ENCODE measurements at regions not wholly inside any gene's neighbourhood (a gene's known extent, or its start where the extent isn't known, plus 50 kb on each side); places are given as distances from the start of the nearest gene placed in this dataset.

DNA sequence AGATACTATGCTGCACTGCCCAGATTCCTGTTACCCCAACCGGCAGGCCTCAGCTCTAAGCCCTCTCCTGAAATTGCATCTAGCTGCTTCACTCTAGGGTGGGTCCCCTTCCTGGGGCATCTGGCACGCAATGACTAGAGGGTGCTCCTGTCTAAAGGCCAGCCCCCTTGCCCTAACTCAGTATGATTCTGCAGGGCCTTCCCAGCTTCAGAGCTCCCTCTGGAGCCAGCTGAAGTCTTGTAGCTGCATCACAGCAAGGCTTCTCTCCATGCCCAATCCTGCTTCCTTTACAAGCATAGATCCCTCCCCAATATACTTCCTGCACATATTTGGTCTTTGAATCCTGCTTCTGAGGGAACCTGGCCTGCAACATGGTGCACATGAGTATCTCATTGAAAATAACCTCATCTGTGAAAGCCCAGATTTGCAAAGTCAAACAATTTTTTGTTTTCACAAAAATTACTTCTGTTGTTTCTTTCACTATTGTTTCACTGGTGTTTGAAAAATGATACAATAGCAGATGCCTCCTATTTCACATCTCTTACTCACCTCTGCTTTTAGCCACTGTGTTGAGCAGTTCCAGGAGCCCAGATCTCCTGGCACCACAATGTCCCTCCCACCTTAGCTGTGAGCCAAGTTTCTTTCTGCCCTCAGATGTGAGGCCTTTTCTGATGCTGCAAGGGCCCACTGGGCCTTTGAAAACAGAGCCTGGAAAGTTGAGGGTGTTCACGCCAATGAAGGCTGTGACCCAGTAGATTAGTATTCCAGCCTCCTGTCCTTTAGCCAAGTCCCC lies 169.5 kb upstream of the EGLN3 start:
- no peak for DNase-seq

DNA sequence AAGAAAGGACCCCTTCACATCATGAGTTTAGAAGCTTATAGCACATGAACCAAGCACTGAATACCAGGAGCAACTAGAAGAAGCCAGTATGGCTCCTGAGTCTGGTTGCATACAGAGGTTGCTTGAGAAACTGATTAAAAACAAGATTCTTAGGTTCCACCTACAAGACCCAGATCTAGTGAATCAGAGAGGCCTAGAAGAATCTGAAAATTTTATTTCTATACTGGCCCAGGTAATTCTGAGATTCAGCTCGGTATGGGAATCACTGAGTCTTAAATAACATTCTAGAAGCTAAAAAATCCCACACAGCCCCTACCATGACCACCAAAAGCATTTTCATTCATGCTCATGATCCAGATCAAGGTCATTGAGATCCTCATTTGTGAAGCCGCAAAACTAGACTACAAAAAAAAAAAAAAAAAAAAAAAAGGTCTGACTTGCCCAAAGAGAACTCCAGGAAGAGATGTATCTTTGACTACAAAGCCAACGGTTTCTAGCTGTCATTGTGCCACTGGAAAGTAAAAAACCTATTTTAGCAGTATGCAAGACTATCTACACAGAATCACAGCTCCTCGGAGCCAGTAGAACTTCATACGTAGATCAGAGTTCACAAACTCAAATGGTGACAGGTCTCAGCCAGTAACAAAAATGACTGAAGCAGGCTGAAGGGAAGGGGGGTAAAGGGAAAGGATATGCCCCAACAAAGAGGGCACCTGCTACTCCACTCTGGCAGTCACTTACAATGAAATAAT lies 168.4 kb upstream of the EGLN3 start:
- DNase-seq: no peak

DNA sequence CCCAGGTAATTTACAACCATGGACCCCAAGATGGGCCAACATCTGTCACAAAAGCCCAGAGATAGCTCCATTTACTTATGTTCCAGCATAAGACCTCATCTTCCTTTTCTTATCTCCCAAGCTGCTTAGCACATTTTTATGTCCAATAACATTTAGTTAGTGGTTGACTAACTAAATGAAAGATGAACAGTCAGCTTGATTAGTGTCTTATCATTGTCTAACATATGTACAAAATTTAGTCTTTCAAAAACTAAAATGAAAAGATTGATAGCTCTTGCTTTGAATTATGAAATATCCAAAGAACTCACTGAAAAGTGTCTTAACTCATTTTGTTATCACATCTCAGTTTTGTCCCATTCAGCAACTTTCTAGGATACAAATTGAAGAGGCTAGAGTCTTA lies 163.1 kb upstream of the EGLN3 start:
- DNase-seq: no peak

DNA sequence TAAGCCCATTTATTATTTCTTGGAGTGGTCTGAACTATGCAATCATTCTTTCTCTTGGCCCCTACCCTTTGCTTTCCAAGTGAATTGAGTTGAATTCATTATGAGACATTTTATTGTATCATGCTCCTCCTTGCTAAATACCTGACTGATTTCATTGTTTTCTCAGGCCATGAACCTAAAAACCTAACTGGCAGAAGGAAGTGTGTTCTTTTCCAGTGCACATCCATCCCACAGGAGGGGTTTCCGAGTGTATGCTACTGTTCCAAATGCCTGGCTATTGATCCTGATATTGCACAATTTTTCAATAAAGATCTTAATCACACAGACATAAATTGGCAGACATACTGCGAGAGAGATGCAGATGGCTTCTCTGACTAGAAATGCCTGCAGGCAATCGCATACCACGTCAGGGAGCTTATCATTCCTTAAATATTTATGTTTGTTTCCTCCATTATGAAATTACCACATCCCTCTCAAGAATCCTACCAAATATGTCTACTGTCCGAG lies 162.2 kb upstream of the EGLN3 start:
- no peak for DNase-seq

DNA sequence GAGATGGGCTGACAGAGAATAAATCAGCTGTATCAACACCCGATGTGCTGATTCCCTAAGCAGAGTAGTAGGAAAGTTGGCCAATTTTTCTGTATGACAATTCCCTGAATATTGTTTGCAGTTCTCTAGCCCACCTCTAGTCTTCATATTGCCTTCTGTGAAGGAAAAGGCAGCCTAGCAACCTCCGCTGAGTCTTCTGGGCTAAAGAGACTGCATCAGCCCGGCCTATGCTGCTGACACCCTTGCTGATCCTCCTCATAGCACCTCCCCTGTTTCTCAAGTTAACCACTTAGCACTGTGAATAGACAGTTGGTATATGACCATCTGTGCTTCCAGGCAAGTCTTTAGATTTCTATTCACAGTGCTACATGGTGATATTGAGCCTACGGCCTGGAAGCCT lies 161.1 kb upstream of the EGLN3 start:
- DNase-seq: no peak

DNA sequence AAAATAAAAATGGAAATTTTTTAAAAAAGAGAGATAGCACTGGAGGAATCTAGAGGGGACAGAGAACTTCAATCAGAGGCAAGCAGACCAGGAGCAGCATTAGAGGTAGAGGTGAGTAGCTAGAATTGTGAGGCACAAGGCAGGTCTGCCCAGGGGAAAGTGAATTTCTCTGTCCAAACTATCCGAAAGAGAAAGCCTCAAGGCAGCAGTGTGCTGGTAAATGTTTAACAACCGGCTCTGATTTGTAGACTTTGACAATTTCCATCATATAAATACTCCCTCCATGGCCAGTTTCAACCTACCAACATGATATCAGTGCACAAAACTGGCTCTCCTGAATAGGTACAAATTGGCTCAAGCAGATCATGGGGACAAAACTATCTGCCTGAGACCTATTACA lies 160.6 kb upstream of the EGLN3 start:
- DNase-seq: no peak

DNA sequence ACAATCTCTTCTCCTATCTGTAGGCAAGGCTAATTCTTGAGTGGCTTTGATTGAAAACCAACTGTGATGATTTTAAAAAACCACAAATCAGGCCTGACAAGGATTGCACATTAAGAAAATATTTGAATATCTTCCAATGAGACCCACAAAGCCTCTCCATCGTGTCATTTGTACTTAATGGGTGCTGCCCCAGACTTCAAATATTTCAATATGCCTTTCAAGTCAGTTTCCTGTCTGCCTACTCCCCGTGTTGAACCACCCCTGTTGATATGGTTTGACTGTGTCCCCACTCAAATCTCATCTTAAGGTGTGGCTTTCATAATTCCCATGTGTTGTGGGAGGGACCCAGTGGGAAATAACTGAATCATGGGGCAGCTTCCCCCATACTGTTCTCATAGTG lies 159.7 kb upstream of the EGLN3 start:
- DNase-seq: no peak

DNA sequence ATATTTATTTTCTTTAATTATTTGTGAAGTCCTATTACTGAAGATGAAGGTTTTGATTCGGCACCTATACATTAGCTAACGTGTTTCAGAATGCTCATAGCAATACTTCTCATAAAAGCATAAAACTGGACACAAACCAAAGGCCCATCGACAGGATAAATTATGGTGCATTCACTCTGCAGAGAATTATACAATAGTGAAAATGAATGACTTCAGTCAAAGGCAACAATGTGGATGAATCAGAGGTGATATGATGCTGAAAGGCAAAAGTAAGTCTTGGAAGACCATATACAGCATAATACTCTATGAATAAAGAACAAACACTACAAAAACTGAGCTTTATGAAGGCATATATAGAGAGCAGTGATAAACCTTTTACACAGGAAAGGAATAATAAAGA lies 156.6 kb upstream of the EGLN3 start:
- no peak for DNase-seq

DNA sequence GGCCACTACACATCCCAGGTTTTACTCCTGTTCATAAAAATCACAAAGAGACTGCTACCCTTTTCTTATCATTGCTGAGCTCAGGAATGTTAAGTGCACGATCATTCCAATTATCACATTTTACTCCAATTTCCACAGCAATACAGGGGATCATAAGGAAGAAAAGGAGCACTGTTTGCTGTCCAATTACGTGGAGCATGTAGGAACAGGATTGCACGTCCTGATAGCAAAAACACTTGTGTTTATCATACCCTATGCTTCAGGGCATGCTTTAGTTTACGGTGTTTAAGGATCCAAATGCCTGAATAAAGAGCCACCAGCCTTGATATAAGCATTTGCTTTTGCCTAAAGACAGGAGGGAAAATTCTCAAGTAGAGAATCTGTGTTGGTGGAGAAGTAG lies 155.4 kb upstream of the EGLN3 start:
- no peak for DNase-seq

DNA sequence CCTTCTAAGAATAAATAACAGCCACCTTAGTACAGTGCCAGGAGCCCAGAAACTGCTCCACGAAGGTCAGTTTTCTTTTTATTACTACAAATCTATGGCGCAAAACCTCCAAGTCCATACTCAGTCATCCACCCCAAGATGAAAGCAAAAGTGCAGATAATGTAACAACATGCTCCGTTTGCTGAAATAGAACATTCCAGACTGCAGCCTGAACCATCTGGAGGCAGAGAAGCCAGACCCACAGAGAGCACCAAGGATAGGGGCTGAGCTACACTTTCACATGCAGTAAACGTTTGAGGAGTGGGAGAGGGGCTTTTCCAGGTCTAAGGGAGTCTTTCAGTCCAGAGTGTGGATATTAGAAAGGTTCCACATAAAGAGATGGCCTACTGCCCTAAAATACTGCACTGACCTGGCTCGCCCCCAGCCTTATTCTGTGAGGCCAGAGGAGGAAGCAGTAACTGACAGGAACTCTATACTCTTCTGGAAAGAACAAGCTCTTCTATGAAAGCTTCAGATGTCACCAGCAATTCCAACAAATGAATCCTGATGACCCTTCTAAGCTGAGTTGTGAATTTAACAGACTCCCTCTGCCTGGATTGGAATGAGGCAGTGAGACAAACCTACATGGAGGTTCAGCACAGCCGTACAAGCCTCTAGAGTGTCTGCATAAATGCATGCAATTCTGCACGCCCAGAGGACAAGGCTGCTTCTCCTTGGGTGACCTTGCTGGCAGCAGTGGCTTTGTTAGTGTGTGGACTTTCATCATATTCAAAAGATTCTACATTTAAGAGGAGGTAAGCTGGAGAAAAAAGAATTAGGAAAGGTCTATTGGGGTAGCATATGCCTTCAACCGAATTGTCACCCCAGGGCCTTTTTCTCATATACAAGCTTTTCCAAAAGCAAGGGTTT lies 153.9 kb upstream of the EGLN3 start:
- no peak for DNase-seq

DNA sequence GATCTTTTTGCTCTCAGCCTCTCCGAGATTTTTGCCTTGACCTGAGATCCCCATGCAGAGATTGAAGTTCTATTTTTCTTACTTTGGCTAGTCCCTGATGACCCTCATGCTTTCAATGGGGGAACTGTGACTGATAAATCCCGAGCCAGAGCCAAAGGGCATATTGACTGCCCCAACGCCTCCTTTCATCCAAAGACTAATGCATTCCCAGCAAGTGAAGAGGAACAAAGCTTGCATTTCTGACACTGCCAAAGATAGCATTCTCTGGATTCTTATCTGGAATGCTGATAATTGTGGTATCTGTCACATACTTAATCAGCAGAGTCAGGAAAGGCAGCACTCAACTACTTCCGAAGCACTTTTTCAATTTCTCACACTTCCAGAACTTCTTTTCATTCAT lies 152.3 kb upstream of the EGLN3 start:
- DNase-seq: no peak

DNA sequence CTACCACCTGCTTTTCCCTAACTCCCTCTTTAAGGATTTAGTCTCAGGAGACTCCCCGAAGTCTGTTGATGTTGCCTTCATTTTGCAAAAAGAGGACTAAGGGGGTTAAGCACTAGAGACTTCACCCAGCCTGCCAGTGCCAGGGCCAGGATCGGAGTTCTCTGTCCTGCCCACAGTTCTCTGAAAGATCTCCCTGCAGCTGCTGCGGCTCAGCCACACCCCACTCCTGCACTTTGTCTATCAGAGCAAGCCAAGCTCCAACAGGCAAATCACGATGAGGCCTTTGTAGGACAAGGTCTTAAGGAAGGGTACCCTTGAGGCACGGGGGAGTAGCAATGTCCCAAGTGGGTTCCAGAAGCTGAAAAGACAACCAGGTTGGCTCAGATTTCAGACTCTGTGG lies 148.8 kb upstream of the EGLN3 start:
- no peak for DNase-seq

DNA sequence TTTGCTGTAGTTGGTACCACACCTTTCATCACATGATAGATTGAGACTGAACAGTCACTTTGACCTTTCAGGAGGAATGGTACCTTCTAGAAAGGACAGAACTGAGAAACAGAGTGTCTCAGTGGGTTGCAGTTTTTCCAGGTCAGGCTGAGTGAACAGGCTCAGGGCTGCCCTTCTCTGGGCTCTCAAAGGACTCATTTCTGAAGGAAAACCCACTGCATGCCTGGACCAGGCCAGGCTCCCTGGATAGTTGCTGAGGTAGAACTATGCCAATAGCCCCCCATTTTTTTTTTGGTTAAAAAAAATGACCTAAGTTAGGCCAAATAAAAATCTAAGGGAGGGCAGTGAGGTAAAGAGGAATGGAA lies 148.1 kb upstream of the EGLN3 start:
- DNase-seq: no peak

DNA sequence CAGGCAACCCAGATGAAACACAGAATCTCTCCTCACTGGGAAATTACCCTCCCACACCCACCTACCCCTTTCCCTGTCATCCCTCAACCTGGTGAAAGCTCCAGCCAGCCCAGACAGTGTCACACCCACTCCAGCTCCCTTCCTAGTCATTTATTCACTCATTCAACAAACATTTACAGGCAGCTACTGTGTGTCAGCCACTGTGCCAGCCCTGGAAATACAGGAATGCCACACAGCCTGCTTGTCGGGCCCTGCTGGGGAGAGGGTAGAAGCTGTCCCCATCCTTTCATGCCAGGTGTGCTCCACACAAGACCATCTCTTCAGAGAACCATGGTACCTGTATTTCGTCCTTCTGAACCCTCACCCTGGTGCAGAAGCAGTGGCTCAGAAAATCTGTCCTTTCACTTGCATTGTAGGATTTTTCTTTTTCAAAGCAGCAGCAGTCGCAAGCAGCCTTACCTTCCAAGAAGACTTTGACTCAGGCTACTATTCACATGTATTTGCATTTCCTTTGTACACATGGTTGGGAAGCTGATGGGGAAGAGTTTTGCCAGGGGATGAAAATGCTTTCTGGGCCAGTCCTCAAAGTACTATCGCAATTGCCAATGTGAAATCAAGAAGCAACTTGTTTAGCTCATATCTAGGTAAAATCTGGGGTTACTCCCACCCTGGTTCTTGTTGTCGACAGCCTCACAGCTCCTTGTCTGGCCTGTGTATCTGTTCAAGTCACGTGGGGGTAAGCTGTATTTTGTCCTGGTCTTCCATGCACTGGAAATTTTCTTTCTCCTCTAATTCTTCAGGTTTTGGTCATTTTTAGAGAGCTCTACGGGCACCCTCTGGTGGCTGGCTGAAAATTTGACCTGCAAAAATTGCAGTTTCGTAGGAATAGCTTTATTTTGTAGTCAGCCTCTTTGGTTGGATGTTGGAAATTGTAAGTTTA lies 147.4 kb upstream of the EGLN3 start:
- DNase-seq: no peak

DNA sequence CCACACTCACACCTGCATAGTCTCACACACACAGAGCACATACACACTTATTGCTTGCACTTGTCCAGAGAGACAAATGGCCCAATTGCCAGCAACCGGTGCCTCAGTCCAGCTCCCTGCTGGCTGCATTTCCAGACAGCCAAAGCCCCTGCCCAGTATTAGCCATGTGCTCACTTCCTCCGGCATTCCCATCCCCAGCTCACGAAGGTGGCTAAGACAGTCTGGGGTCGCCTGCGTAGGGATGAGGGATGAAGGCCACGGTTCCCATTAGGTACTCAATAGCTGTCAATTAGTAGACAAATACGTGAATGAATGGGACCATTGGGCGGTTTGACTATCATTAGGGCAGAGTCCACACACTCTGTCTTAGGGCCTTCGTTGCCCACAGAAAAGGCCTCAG lies 146.8 kb upstream of the EGLN3 start:
- no peak for DNase-seq

DNA sequence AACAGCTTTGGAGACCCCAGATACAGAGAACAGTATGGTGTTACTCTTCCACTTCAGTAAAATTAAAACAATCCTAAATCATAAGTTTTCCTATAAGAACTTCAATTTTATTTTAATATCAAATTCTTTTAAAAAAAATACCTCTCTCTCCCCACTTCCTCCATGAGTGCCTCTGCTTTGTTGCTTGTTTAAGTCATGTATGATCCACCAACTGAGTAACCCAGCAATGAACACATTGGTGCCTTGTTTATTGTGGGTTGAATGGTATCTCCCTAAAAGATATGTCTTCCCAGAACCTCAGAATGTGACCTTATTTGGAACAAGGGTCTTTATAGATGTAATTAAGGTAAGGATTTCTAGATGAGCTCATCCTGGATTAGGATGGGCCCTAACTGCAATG lies 143.5 kb upstream of the EGLN3 start:
- DNase-seq: no peak

DNA sequence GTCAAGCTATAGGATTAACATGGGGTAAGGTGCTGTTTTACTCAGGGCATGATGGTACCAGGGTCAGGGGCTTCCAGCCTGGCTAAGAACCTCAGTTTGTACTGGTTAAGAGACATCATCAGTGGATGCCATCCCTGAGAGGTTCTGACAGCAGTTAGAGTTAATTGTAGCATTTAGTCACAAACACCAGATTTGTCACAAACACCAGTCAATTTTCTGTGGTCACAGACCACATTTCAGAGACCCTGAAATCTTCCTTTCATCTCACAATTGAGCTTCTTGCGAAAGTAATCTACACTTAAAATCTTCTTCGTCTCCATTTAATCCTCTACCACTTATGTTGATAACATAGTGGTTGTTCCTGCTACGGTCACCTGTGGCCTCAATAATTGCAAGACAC lies 143.0 kb upstream of the EGLN3 start:
- no peak for DNase-seq

DNA sequence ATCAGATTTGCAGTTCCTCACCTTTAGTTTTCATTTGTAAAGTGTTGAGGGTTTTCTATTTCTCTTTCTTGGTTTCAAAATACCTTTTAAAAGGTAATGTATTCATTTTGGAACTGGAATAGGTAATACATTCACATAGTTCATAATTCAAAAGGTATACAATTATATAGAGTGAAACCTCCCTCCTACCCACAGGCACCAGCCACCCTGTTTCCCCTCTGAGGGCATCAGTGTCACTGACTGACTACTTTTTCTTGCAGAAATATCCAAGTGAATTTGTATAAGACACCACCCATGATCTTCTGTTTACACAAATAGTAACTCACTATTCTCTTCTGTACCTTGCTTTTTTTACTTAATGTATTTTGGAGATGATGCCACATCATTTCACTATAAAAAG lies 139.6 kb upstream of the EGLN3 start:
- DNase-seq: no peak

DNA sequence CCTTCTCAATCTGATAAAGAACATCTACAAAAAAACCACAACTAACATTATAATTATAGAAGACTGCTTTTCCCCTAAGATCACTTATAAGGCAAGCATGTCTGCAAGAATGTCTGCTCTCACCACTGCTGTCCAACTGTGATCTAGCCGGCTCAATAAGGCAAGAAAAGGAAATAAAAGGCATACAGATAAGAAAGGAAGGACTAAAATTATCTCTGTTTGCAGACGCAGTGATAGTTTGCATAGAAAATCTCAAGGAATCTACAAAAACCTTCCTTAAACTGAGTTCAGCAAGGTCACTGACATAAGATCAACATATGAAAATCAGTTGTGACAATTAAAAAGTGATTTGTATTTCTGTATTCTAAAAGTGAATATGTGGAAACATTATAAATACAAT lies 138.0 kb upstream of the EGLN3 start:
- no peak for DNase-seq

DNA sequence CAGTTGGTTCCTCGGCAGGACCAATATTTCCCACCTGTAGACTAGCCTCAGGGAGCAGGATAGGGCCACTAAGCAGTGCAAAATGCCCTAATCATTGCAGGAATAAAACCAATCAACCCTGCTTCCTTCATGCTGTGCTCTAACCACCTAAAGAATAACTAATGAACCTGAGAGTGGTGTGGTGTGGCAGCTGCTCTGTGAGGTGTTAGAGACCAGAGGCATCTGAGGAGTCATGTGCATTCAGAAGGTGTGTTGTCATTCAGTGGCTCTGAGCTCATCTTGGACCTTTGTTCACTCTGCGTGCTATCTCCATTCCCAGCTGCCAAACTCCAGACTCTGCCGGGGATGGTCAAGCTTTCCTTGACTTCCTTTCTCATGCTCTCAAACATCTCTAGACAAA lies 136.7 kb upstream of the EGLN3 start:
- DNase-seq: no peak

DNA sequence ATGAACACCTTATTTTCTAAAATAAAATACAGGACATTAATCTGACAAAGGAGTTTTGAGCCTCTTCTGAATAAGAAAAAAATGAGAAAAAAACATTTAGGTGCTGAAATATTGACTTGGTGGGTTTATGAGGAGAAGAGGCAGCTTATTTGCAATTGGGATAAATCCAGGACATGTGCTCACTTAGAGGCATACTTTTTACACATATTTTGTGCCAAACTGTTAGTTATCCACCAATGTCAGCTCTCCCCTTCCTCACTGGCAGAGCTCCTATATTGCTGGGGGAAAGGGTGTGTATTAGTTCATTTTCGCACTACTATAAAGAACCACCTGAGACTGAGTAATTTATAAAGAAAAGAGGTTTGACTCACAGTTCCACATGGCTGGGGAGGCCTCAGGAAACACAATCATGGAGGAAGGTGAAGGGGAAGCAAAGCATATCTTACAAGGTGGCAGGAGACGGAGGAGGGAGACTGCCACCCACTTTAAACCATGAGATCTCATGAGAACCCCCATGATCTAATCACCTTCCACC lies 135.4 kb upstream of the EGLN3 start:
- DNase-seq: no peak

DNA sequence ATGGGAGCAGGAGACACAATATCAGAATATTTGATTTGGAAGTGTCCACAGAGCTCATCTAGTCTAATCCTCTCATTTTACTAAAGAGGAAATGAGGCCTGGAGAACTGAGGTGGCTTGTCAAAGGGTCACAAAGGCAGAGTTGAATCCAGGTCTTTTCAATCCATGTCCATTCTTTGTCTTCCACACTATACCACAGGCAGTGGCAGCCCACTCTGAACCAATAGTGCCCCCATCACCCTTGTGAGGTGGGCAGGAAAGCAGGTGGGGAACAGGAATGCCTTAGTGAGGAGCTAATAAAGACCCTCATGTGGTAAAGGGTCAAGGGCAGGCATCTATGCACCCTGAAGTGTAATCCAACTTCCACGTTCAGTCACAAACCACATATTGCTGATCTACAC lies 134.8 kb upstream of the EGLN3 start:
- DNase-seq: no peak

Measured in NCI-H1105 treated with DMSO at 0.1 percent for 48 hours (cell line).